Adipocyte (in vitro differentiated cells): ENCODE measurements at regions not wholly inside any gene's neighbourhood (a gene's known extent, or its start where the extent isn't known, plus 50 kb on each side); places are given as distances from the start of the nearest gene placed in this dataset.

ENCODE experiments used
- DNase-seq: peaks from one replicate; pipeline ENCODE4 v3.0.0-alpha.2; 2015; ENCODE audit warnings: low read depth
- H3K27me3 ChIP-seq: replicated peaks from 2 replicates; pipeline ENCODE4 v1.7.0; 2013; ENCODE audit warnings: mild to moderate bottlenecking, low read length, moderate library complexity; ENCODE audit not compliant: control insufficient read depth, insufficient read depth
- H3K36me3 ChIP-seq: 2 replicates; pipeline ENCODE4 v1.7.0; 2013; ENCODE audit warnings: low read length, mild to moderate bottlenecking, moderate library complexity; ENCODE audit not compliant: control insufficient read depth, insufficient read depth, severe bottlenecking
- H3K4me1 ChIP-seq: 2 replicates; pipeline ENCODE4 v1.7.0; 2013; ENCODE audit warnings: mild to moderate bottlenecking, low read length, moderate library complexity; ENCODE audit not compliant: control insufficient read depth, insufficient read depth
- H3K4me3 ChIP-seq: 2 replicates; pipeline ENCODE4 v1.7.0; 2013; ENCODE audit warnings: mild to moderate bottlenecking, low read length, moderate library complexity
- H3K9ac ChIP-seq: 2 replicates; pipeline ENCODE4 v1.7.0; 2013; ENCODE audit warnings: mild to moderate bottlenecking, low read length, moderate library complexity
- H3K9me3 ChIP-seq: 2 replicates; pipeline ENCODE4 v1.7.0; 2013; ENCODE audit warnings: mild to moderate bottlenecking, low read length, moderate library complexity; ENCODE audit not compliant: control insufficient read depth

GRCh38 chr7:157483971-157484410 is 147.2 kb downstream of the DNAJB6 start:
- no peak overlapping the region for H3K4me3 ChIP-seq
- no peak overlapping the region for H3K9ac ChIP-seq
- no peaks in the 10 kb centered on the region for H3K27me3 ChIP-seq
- H3K9me3 ChIP-seq = no peaks in the 10 kb centered on the region
- DNase-seq = no peak
- no peaks in the 10 kb centered on the region for H3K4me1 ChIP-seq
- no peaks in the 10 kb centered on the region for H3K36me3 ChIP-seq

- no peak for DNase-seq
- Histone ChIP-seq H3K4me1 (no peaks in the 10 kb centered on the region), H3K9ac (no peak overlapping the region), H3K9me3 (no peaks in the 10 kb centered on the region), H3K27me3 (no peaks in the 10 kb centered on the region), H3K36me3 (no peaks in the 10 kb centered on the region), H3K4me3 (no peak overlapping the region)
These were observed 147.7 kb downstream of the DNAJB6 start for GRCh38 chr7:157484411-157485081.

- Histone ChIP-seq H3K27me3 (no peaks in the 10 kb centered on the region), H3K36me3 (no peaks in the 10 kb centered on the region), H3K4me3 (no peak overlapping the region), H3K9ac (no peak overlapping the region), H3K4me1 (no peaks in the 10 kb centered on the region), H3K9me3 (no peaks in the 10 kb centered on the region)
- DNase-seq = no peak
These were observed 148.6 kb downstream of the DNAJB6 start for GRCh38 chr7:157485361-157485831.

GRCh38 chr7:157486007-157486755 is 149.4 kb downstream of the DNAJB6 start:
- Histone ChIP-seq H3K4me3 (no peak overlapping the region), H3K4me1 (no peaks in the 10 kb centered on the region), H3K9me3 (peaks cover 1% of the 10 kb centered on the region), H3K36me3 (no peaks in the 10 kb centered on the region), H3K27me3 (no peaks in the 10 kb centered on the region), H3K9ac (no peak overlapping the region)
- DNase-seq = no peak

- Histone ChIP-seq H3K4me3 (no peak overlapping the region), H3K9me3 (peaks cover 4% of the 10 kb centered on the region), H3K27me3 (no peaks in the 10 kb centered on the region), H3K9ac (no peak overlapping the region), H3K4me1 (no peaks in the 10 kb centered on the region), H3K36me3 (no peaks in the 10 kb centered on the region)
- no peak for DNase-seq
These were observed 150.4 kb downstream of the DNAJB6 start for GRCh38 chr7:157487046-157487770.

- DNase-seq = no peak
- Histone ChIP-seq H3K4me1 (no peaks in the 10 kb centered on the region), H3K9me3 (peaks cover 4% of the 10 kb centered on the region), H3K4me3 (no peak overlapping the region), H3K27me3 (no peaks in the 10 kb centered on the region), H3K36me3 (no peaks in the 10 kb centered on the region), H3K9ac (no peak overlapping the region)
These were observed 151.5 kb downstream of the DNAJB6 start for GRCh38 chr7:157488281-157488680.

- Histone ChIP-seq H3K4me1 (no peaks in the 10 kb centered on the region), H3K9ac (no peak overlapping the region), H3K9me3 (peaks cover 4% of the 10 kb centered on the region), H3K27me3 (no peaks in the 10 kb centered on the region), H3K36me3 (no peaks in the 10 kb centered on the region), H3K4me3 (no peak overlapping the region)
- DNase-seq = no peak
These were observed 152.2 kb downstream of the DNAJB6 start for GRCh38 chr7:157488966-157489365.
